IPS-11a (cell line): ENCODE measurements at regions not wholly inside any gene's neighbourhood (a gene's known extent, or its start where the extent isn't known, plus 50 kb on each side); places are given as distances from the start of the nearest gene placed in this dataset.
"Not testable (repeated sequence)": the region's sequence is repeated elsewhere in the genome, so short reads cannot be mapped to it uniquely, and the experiment has no call there.

Experiments
- H3K4me3 ChIP-seq: one replicate; pipeline ENCODE4 v1.5.1; 2013; ENCODE audit warnings: low read depth, low read length, control low read depth

DNA sequence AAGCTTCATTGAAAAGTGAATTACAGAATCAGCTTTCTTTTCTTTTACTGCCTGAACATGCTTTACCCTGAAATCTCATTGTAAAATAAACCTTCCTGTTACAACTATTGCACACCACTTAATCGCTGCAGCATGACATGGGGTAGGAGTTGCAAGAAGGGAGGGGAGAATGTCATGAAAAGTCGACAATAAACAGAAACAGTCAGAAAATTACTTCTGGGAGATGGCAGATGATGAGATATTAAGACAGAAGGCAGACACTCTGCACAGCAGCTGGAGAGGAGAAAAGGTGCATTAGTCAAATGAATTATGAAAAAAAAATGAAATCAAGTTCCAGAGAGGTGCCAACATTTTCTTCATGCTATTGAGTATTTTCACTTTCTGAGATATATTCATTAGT is 287.7 kb downstream of the PCDH7 start:
- no peak overlapping the region for H3K4me3 ChIP-seq

GRCh38 chr4:31009926-31010325 is 289.8 kb downstream of the PCDH7 start:
- no peak overlapping the region for H3K4me3 ChIP-seq

- H3K4me3 ChIP-seq: no peak overlapping the region
Measured at GRCh38 chr4:31015123-31015522, 295.0 kb downstream of the PCDH7 start.

DNA sequence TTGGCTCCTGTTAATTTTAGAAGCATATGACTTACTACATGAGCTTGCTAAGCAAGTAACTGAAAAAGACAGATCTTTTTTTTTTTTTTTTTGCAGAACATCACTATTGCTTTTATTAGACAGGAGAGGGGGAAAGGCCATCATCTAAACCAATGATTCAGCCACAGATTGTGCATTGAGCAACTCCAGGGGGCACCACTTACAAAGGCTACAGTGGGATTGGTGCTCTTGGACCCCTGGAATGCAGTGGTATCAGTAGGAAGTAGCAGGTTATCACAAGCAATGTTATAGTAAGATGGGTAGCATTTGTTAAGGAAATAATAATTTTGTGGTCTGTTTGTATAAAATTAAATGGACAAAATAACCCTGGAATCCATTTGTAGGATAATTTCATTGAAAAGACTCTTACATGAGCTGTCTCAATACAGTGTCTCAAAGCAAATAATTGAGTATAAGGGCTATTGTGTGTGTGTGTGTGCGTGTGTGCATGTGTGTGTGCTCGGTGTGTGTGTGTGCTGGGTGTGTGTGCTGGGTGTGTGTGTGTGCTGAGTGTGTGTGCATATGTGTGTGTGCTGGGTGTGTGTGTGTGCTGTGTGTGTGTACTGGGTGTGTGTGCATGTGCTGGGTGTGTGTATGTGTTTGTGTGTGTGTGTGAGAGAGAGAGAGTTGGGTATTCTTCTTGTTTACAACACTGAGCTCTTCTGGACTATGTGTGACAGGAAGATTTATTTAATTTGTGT is 296.3 kb downstream of the PCDH7 start:
- no peak overlapping the region for H3K4me3 ChIP-seq

DNA sequence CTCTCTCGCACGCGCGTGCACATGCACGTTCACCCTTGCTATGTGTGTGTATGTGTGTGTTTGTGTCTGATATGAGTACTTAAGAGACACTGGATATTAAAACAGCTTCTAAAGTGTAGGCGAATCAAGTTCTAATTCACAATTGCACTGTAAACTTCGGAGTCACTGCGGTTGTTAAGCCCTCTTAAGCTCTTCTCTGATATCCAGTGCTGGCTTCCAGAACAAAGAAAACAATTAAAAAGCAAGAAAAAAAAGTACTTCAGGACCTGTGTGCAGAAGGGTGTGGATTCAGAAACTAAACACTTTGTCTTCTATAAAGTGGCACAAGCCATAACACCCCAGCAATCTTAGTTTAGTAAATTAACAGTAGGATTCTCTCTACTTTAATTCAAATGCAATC is 300.2 kb downstream of the PCDH7 start:
- no peak overlapping the region for H3K4me3 ChIP-seq

DNA sequence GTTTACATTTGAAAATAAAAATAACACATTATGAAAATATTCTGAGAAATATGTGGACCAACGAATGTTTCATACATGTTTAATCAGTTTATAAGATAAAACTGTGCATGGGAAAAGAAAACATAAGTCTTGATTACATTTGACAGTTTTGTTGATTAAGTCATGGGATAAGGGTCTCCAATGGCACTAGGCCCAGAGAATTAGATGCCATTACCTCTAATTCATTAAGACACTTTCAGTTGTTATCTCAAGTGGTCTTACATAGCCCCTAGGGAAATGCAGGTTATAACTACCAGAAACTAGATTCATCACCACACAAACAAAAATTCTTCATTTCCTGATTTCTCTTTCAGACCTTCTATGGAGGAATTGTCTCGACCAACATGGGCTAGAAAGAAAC is 300.8 kb downstream of the PCDH7 start:
- no peak overlapping the region for H3K4me3 ChIP-seq

DNA sequence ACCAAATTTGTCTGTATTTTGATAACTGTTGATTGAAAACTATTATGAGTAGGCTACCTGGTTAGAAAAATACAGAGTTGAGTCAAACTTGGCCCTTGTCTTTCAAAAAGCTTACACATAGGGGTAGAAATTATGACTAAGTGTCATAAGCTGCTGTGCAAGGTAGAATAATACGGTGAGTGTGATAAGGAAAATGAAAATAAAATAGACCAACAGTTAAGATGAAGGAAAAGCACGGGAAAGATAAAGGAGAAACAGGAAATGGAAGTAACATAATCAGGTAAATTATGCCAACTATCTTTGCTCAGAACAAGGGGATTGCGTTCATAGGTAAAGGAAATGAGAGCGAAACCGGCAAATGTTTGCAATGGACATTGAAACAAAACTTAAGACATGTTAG is 302.5 kb downstream of the PCDH7 start:
- H3K4me3 ChIP-seq: no peak overlapping the region

GRCh38 chr4:31023109-31023508 is 302.9 kb downstream of the PCDH7 start:
- H3K4me3 ChIP-seq: no peak overlapping the region

GRCh38 chr4:31023742-31024141 is 303.6 kb downstream of the PCDH7 start:
- no peak overlapping the region for H3K4me3 ChIP-seq

DNA sequence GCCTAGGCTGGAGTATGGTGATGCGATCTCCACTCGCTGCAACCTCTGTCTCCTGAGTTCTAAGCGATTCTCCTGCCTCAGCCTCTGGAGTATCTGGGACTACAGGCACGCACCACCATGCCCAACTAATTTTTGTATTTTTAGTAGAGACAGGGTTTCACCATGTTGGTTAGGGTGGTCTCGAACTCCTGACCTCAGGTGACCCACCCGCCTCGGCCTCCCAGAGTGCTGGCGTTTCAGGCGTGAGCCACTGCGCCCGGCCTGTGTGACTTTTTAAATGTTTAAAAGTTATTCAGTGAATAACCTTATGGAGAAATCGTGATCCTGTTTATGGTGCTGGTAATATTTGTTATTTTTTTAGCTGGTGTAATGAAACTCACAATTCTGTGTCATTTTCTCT is 304.6 kb downstream of the PCDH7 start:
- not testable (repeated sequence) for H3K4me3 ChIP-seq

DNA sequence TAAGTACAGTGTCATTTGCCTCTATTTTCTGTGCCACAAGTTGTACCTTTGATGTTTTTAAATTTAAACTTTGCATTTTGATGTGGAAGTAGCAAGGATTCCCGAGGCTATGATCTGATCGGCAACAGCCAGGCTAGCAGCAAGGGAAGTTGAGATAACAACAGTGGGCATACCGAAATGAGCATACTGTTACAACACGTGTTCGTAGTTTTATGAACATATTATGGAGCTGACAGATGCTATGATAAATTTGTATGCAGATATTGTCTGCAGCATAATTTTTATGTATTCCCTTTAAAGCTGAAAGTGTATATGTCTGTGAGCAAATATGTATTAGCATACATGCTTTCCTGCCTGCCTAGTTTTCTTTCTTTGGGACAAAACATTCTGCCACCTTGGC is 306.1 kb downstream of the PCDH7 start:
- H3K4me3 ChIP-seq: no peak overlapping the region

DNA sequence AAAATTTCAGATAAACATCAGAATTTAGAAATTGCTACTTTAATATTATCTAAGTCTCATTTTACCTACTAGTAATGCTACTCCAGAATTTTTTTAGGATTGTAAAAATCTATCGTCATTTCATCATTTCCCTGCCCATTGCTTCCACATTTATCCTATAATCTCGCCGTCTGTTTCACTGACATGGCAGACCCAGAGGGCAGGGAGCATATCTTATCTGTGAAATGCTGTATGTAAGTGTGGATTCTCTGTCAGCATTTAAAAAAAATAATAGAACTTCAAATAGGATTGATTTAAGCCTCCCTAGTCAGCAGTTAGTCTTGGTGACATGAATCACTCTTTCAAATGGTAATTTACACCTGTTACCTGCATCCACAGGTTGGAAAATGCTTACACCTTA is 314.4 kb downstream of the PCDH7 start:
- H3K4me3 ChIP-seq: no peak overlapping the region

DNA sequence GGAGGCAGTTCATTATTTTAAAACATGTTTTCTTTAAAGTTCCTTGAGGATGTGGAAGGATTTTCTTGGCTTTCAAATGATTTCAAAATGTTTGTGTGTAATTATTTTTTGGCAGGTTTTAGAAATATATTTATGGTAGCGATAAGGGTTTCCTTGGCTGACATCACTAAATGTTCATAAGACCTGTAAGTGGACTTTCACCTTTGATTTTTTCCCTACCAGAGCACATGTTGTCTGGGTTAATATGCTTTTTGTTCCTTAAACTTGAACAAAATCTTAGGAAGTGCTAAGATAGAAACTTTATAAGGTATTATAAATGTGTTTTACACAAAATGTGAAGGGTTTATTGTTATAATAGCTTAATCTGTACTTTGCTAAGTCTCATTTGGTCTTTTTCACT is 315.6 kb downstream of the PCDH7 start:
- no peak overlapping the region for H3K4me3 ChIP-seq

DNA sequence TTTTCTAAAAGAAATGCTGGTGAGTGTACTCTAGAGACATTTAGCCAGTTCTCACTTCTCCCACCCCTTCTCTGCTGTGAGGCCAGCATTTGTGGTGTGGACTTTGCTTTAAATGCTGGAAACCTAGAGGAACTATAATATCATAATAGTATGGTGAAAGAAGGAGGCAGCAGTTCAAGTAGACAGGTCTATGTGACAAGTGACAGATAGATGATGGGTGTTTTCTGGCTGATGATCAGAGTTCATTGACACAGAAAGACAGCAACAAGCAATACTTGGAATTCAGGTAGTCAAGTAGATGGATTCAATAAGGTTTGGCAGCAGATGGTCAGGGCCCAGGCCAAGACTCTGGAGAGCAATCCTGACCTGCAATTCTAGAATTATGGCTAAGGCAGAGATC is 317.5 kb downstream of the PCDH7 start:
- H3K4me3 ChIP-seq: no peak overlapping the region

- H3K4me3 ChIP-seq: no peak overlapping the region
Measured at GRCh38 chr4:31039382-31039781, 319.2 kb downstream of the PCDH7 start.

- no peak overlapping the region for H3K4me3 ChIP-seq
Measured at GRCh38 chr4:31040106-31040505, 319.9 kb downstream of the PCDH7 start.

GRCh38 chr4:31041385-31041784 is 321.2 kb downstream of the PCDH7 start:
- no peak overlapping the region for H3K4me3 ChIP-seq

DNA sequence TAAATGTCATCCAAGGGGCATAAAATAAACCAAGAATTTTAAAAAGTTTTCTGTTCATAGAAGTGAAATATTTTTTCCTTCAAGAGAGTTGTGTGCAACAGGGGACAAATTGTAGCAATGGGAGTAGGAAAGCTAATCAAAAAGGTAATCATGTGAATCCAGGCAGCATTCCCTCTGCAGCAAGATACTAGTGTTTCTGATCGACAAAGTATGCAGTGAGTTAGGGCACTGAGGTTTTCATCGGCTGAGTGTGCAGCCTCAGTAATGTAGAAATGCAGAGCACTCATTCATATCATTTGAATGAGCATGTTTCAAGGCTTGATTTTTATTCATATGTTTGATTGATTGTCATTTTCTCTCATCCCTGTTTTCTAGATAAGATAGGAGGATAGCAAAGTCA is 321.7 kb downstream of the PCDH7 start:
- no peak overlapping the region for H3K4me3 ChIP-seq

DNA sequence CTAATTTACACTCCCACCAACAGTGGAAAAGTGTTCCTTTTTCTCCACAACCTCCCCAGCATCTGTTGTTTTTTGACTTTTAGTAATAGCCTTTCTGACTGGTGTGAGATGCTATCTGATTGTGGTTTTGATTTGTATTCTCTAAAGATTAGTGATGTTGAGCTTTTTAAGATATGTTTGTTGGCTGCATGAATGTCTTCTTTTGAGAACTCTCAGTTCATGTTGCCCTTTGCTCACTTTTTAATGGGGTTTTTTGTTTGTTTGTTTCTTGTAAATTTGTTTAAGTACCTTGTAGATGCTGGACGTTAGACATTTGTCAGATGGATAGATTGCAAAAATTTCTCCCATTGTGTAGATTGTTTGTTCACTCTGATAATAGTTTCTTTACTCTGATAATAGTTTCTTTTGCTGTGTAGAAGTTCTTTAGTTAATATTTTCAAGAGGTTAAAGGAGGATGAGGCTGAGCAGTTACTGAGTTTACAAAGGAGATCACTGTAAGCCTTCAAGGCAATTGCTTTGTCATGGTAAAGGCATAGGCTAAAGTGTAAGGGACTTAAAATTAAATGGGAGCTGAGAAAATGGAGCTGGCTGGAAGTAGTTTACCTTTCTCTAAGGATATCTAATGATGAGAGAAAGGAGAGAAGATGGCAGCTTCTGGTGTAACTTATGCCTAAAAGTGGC is 323.4 kb downstream of the PCDH7 start:
- no peak overlapping the region for H3K4me3 ChIP-seq

GRCh38 chr4:31045151-31045550 is 325.0 kb downstream of the PCDH7 start:
- H3K4me3 ChIP-seq: no peak overlapping the region

DNA sequence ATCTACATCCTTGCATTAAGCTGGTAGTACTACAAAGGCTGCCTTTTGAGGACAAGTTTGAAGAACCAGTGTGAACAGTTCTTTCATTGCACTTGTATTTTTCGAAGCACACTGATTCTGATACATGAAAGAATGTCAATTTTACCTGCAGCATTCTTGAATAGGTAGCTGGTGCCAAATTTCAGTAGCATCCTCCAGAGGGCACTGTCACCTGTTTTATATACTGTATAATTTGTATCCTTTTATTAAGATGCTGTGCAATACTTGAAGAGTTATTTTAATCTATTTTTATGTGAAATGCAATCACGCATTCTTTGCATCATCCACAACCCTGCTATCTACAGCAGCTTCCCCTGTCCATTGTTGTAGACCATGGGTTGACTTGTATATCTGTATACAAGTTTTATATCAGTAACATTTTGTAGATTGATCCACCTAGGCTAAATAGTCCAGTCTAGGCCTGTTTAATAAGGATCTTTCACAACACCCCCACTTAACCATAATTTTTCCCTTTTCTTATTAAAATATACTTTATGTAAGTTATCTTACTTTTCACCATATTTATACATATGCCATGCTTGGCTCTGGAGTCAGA is 325.7 kb downstream of the PCDH7 start:
- no peak overlapping the region for H3K4me3 ChIP-seq

GRCh38 chr4:31051151-31051550 is 331.0 kb downstream of the PCDH7 start:
- H3K4me3 ChIP-seq: no peak overlapping the region
